Effector memory CD8-positive, alpha-beta T cell (primary cell): ENCODE measurements at regions not wholly inside any gene's neighbourhood (a gene's known extent, or its start where the extent isn't known, plus 50 kb on each side); places are given as distances from the start of the nearest gene placed in this dataset.

Source experiments
- ATAC-seq: fragments of 150-1000 bp; cut with Tn5 transposase; replicated peaks from 2 replicates; pipeline ENCODE4 v1.10.0; 2021; ENCODE audit warnings: mild to moderate bottlenecking, moderate library complexity
- DNase-seq, 3 experiments: peaks; one replicate each; pipeline ENCODE4 v3.0.0; 2021
- H3K27ac Mint-ChIP-seq, 2 donors: one replicate each; pipeline ENCODE4 v1.8.0; 2022; ENCODE audit warnings: mild to moderate bottlenecking in 2 of 2, mixed read lengths in 2 of 2, moderate library complexity in 2 of 2
- H3K27me3 Mint-ChIP-seq, 2 donors: one replicate each; pipeline ENCODE4 v1.8.0; 2022; ENCODE audit warnings: mixed read lengths in 2 of 2
- H3K36me3 Mint-ChIP-seq: one replicate; pipeline ENCODE4 v1.8.0; 2022; ENCODE audit warnings: mild to moderate bottlenecking, moderate library complexity, mixed read lengths; ENCODE audit not compliant: insufficient read depth
- H3K4me1 Mint-ChIP-seq, 2 donors: one replicate each; pipeline ENCODE4 v1.8.0; 2022; ENCODE audit warnings: low read depth in 2 of 2, mixed read lengths in 2 of 2
- H3K4me3 Mint-ChIP-seq, 2 donors: one replicate each; pipeline ENCODE4 v1.8.0; 2022; ENCODE audit warnings: mild to moderate bottlenecking in 2 of 2, mixed read lengths in 2 of 2, moderate library complexity in 2 of 2
- H3K9me3 Mint-ChIP-seq, 2 donors: one replicate each; pipeline ENCODE4 v1.8.0; 2022; ENCODE audit warnings: mixed read lengths in 2 of 2

DNA sequence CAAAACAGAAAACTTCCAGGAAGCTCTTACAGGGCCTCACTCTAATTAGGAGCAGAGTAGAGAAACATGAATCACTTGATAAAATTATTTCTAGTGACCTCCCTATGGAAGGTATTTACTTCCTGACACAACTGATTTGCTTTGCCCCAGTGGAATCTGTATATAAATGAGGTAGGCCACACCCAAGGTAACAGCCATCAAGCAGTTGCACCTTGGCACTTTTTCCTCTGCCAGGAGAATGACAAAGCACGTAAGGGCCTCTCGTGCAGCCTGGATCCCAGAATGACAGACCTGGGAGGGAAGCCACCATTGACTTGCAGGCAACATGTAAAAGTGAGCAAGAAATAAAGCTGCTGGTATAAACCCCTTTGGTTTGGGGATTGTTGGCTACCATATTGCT, 620.0 kb upstream of the SLC39A10 start:
- H3K27me3 Mint-ChIP-seq = no peaks in the 10 kb centered on the region
- DNase-seq (no peak), ATAC-seq (no peak)
- H3K36me3 Mint-ChIP-seq = no peaks in the 10 kb centered on the region
- no peak overlapping the region for H3K27ac Mint-ChIP-seq
- no peaks in the 10 kb centered on the region for H3K4me1 Mint-ChIP-seq
- no peak overlapping the region for H3K4me3 Mint-ChIP-seq
- no peaks in the 10 kb centered on the region for H3K9me3 Mint-ChIP-seq

DNA sequence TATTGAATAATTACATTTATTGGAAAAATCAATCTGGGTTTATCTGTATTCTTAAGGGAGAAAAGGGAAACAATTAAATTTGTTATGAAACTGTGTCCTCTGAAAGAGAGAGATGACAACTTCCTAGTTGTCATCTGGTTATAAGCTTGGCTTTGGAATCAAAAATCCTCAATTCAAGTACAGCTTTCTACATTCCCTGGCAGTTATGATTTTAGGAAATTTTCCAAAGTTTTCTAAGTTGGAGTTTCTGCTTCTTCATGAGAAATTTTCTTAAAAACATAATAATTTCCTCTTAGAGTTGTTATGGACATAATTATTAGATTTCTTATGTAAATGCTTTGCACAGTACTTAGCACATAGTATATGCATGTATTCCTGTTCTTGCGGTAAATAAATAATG, 625.6 kb upstream of the SLC39A10 start:
- ATAC-seq = no peak
- no peaks in the 10 kb centered on the region for H3K4me1 Mint-ChIP-seq
- H3K27me3 Mint-ChIP-seq = peaks cover 6 to 11% of the 10 kb centered on the region in 2 donors
- DNase-seq = no peak
- H3K9me3 Mint-ChIP-seq = no peaks in the 10 kb centered on the region
- no peaks in the 10 kb centered on the region for H3K36me3 Mint-ChIP-seq
- no peak overlapping the region for H3K4me3 Mint-ChIP-seq
- no peak overlapping the region for H3K27ac Mint-ChIP-seq

DNA sequence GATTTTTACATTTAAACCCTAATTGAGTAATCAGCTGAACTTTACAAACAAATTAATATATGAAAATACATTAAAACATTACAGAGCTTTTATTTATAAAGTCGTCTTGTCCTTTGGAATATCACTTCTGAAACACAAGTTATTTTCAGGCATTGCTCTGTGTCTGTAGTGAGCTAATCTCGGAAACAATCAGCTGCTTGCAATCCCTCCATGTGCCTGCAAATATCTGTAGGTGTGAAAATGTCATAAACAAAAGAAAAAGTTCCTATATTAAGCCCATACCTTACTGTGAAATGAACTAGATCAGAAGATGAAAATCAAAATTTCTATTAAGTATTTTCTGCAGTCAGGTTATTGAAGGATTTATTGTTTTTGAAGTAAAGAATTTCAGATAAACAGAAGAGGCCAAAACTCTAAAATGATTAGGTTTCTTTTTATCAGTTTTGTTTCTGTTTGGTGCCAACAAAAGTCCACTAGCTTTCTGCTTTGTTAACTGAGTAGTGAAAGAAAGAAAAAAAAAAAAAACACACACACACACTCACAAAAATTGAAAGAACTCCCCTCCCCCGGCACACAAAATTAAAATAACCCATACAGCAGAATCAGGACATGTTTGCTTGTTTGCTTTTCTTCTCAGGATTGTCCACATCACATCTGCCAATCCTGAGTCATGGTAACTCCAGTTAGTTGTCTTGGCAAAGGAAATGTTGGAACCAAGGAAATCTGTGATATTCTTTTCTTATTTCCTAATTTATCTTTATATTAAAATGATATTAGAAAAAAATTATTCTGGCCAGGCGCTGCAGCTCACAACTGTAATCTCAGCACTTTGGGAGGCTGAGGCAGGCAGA, 627.0 kb upstream of the SLC39A10 start:
- no peaks in the 10 kb centered on the region for H3K36me3 Mint-ChIP-seq
- peaks cover 6 to 11% of the 10 kb centered on the region in 2 donors for H3K27me3 Mint-ChIP-seq
- no peaks in the 10 kb centered on the region for H3K9me3 Mint-ChIP-seq
- H3K4me1 Mint-ChIP-seq = no peaks in the 10 kb centered on the region
- H3K4me3 Mint-ChIP-seq = no peak overlapping the region
- ATAC-seq (no peak), DNase-seq (no peak)
- H3K27ac Mint-ChIP-seq = no peak overlapping the region

DNA sequence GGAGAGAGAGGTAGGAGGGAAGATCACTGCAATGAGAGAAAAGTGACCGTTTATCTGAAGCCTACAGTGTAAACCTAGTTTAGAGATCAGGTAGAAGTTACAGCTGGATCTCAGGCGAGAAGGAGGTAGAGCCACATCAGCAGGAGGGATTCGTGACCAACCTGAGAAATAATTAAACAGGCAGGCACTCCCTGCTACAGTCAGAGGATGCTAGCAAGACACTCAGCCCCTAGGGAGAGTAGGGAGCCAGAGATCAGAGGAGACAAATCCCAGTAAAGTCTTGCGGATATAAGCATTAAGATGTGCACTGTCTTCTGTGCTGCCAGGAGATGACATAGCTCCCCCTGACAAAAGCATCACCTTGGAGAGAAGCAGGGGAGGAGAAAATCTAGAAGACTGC, 629.1 kb upstream of the SLC39A10 start:
- ATAC-seq = no peak
- H3K36me3 Mint-ChIP-seq = no peaks in the 10 kb centered on the region
- no peaks in the 10 kb centered on the region for H3K4me1 Mint-ChIP-seq

DNA sequence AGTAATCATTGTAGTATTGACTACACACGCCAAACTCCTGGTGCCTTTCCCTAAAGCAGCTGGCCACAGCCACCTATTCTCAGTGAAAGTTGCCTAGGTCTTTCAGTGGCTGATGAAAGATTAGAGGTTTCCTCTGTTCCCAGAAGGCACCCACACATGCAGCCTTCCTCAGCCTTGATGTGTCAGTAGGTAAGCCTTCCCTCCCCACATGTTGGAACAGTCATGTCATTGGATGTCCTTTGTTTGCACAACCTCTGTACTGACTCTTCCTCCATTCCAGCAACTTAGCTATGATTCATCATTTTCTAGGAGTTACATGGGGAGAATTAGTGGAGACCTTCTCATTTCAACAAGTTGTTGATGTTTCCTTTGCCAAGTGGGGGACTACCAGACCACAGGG, 630.8 kb upstream of the SLC39A10 start:
- peaks cover 6 to 11% of the 10 kb centered on the region in 2 donors for H3K27me3 Mint-ChIP-seq
- no peak overlapping the region for H3K4me3 Mint-ChIP-seq
- no peaks in the 10 kb centered on the region for H3K9me3 Mint-ChIP-seq
- ATAC-seq = no peak
- DNase-seq = no peak
- H3K36me3 Mint-ChIP-seq = no peaks in the 10 kb centered on the region
- H3K27ac Mint-ChIP-seq = no peak overlapping the region
- no peaks in the 10 kb centered on the region for H3K4me1 Mint-ChIP-seq

More for the DNA sequence above, 629.1 kb upstream of the SLC39A10 start:
- H3K9me3 Mint-ChIP-seq = no peaks in the 10 kb centered on the region
- H3K4me3 Mint-ChIP-seq = no peak overlapping the region
- no peak overlapping the region for H3K27ac Mint-ChIP-seq
- no peak for DNase-seq
- peaks cover 6 to 11% of the 10 kb centered on the region in 2 donors for H3K27me3 Mint-ChIP-seq

DNA sequence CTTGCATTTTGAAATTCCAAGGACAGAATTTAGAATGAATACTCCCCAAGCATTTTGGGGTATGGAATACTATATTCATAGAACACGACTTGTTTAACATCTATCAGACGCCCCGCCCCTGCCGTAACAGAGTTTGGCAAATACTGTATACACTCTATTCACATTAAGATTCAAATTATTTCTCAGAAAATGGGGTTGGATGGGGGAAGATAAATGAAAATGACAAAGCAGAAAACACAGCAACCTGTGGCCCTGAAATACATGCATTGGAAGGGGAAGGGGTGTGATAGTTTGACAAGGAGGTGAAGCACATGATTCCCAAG, 634.6 kb upstream of the SLC39A10 start:
- Mint-ChIP-seq H3K4me1 (no peaks in the 10 kb centered on the region), H3K27ac (no peak overlapping the region), H3K4me3 (no peak overlapping the region), H3K27me3 (peaks cover 2% of the 10 kb centered on the region in 2 donors), H3K36me3 (no peaks in the 10 kb centered on the region), H3K9me3 (no peaks in the 10 kb centered on the region)
- DNase-seq (no peak), ATAC-seq (no peak)

DNA sequence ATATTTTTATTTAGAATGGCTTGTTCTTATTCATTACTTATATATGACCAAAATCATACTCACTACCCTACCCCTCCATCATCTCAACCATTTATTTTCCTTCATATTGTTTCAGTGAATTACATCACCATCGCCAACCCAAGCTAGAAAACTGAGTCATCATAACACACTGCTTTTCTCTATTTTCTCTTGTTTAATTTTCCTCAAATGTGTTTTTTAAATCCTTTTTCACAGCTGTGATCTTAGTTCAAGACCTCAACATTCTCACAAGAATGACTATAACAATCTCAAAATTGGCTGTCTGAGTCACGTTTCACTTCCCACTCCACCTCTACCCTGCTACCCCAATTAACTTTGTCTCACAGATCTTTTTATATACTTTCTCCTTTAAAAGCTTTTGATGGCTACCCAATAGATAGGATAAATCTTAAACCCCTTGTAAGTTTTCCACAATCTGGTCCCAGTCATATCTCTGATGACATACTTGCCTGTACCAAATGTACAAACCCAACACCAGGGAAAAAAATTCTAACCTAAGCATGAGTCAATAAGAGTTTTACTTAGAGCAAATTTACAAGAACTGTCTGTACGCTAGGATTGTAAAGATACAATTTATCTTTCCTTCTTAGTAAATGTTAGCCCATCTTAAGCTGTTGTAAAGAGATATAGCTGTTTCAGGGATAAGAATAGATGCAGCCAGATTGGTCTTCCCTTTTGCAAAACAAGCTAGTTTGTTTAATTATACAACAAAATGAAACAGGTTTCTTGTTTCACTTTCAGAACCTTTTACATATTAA, 635.1 kb upstream of the SLC39A10 start:
- DNase-seq (no peak), ATAC-seq (no peak)
- no peaks in the 10 kb centered on the region for H3K4me1 Mint-ChIP-seq
- no peak overlapping the region for H3K4me3 Mint-ChIP-seq
- no peaks in the 10 kb centered on the region for H3K36me3 Mint-ChIP-seq
- H3K27me3 Mint-ChIP-seq = no peaks in the 10 kb centered on the region
- H3K9me3 Mint-ChIP-seq = no peaks in the 10 kb centered on the region
- no peak overlapping the region for H3K27ac Mint-ChIP-seq

DNA sequence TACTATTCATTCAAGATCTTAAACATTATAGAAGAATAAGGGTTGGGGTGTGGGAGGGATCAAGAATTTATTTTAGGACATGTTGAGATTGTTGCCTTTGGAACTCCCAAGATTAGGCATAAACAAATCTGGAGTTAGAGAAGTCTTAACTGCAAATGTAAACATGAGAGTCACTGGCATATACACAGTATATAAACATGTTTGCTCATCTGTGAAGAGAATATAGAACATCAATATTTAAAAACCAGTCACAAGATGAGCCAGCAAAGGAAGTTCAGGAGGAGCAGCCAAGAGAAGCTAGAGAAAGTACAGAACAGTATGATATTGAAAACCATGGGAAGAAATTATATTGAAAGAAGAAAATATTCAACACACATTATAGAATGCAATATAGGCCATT, 638.6 kb upstream of the SLC39A10 start:
- ATAC-seq = no peak
- DNase-seq = no peak
- Mint-ChIP-seq H3K27ac (no peak overlapping the region), H3K4me1 (no peaks in the 10 kb centered on the region), H3K36me3 (peaks cover 3% of the 10 kb centered on the region), H3K9me3 (no peaks in the 10 kb centered on the region), H3K4me3 (no peak overlapping the region), H3K27me3 (no peaks in the 10 kb centered on the region)

DNA sequence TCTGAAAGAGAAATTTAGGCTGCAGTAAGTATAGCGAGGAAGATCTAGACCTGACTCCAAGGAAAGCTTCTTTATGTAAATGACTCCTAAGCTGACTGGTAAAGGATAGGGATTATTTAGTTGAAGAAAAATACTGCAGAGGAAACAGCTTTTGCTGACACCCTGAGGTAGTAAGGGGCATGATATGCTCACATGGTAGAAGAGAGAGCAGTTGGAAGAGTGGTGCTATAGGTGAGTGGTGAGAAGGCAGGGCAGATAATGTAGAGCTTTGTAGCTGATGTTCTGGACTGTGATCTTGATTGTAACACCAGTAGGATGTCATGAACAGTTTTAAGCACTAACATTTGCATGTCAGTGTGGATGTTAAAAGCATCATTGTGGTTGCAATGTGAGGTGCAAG, 639.1 kb upstream of the SLC39A10 start:
- Mint-ChIP-seq H3K9me3 (no peaks in the 10 kb centered on the region), H3K4me1 (no peaks in the 10 kb centered on the region), H3K27ac (no peak overlapping the region), H3K27me3 (no peaks in the 10 kb centered on the region), H3K4me3 (no peak overlapping the region), H3K36me3 (peaks cover 3% of the 10 kb centered on the region)
- no peak for ATAC-seq
- DNase-seq = no peak

DNA sequence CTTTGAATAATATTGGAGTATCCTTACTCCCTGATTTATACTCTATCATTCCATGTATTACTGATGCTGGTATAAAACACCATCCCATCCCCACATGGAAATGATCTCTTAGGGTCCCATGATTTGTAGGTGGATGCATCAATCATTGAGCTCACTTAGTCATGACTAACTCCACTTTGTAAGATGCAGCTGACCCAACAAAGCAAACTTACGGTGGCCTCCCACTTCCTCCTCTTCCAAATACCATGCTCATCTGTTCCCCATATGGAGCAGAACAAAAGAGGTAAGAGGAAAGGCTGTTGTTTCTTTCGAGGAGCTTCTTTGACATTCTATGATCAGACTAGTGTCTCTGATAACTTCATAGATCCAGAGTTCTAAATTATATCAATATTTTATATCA, 640.2 kb upstream of the SLC39A10 start:
- no peak overlapping the region for H3K4me3 Mint-ChIP-seq
- ATAC-seq = no peak
- no peak overlapping the region for H3K27ac Mint-ChIP-seq
- no peaks in the 10 kb centered on the region for H3K9me3 Mint-ChIP-seq
- no peaks in the 10 kb centered on the region for H3K27me3 Mint-ChIP-seq
- DNase-seq = no peak
- peaks cover 3% of the 10 kb centered on the region for H3K36me3 Mint-ChIP-seq
- no peaks in the 10 kb centered on the region for H3K4me1 Mint-ChIP-seq

DNA sequence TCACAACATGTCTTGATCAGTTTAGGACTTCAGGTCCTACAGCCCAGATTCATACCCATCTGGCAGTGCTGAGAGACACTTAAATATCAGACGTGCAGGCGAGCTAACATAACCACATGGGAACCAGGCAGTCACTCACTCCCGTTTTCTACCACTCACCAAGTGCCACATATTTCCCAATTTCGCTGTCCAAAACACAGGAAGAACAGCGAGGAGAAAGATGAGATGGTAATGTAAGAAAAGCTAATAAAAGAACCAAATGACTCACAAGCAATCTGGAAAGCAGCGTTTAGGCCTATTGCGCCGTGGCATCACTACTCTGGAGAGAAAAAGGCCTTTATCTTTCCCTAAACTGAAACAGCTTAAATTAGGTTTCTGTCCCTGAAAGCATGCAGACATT, 647.8 kb upstream of the SLC39A10 start:
- H3K27ac Mint-ChIP-seq = no peak overlapping the region
- no peak for DNase-seq
- no peaks in the 10 kb centered on the region for H3K4me1 Mint-ChIP-seq

DNA sequence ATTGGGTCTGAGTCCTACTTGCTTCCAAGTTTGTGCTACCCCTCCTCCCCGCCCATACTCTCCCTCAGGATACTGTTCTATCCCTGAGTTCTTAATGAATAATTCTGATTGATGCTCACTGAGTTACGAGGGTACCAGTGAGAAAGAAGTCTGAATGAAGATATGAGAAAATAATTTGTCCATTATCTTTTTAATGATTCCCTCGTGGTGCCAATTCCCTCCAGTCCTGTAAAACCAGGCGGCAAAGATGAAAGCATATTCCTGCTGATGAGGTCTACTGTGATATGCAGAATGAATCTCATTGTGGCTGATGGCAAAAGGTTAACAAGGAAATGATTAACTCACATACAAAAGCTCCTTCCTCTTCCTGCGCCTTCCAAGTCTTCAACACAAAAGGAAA, 650.2 kb upstream of the SLC39A10 start:
- Mint-ChIP-seq H3K4me1 (no peaks in the 10 kb centered on the region), H3K36me3 (no peaks in the 10 kb centered on the region), H3K4me3 (no peak overlapping the region), H3K27ac (no peak overlapping the region), H3K9me3 (no peaks in the 10 kb centered on the region), H3K27me3 (no peaks in the 10 kb centered on the region)
- ATAC-seq (no peak), DNase-seq (no peak)

More for the DNA sequence above, 647.8 kb upstream of the SLC39A10 start:
- Mint-ChIP-seq H3K4me3 (no peak overlapping the region), H3K27me3 (no peaks in the 10 kb centered on the region), H3K9me3 (no peaks in the 10 kb centered on the region), H3K36me3 (no peaks in the 10 kb centered on the region)
- ATAC-seq = no peak

DNA sequence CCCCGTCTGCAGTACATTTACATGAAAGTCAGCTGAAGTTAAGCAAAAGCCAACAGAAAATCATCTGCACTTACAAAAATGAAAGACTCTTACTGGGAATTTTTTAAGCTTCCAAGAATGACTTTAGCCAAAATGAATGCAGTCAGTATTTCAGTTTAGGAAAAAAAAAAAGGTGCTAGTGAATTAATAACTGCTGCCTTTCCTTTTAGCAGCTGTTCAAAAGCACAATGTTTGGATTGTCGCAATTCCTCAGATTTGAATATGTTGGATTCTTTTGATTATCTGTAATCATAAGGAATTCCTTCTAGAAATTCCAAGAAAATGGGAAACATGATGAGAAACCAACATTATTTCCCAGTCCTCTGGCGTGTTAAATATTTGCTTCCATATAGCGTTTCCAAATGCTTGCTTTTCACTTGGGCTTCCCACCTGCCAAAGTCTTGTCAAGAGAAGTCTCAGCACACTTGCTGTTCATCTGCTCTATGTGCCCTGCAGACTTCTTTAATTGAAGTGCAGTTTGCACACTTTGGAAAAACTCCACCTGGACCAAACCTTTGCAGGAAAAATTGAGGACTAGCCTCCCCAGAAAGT, 653.0 kb upstream of the SLC39A10 start:
- H3K27ac Mint-ChIP-seq = no peak overlapping the region

DNA sequence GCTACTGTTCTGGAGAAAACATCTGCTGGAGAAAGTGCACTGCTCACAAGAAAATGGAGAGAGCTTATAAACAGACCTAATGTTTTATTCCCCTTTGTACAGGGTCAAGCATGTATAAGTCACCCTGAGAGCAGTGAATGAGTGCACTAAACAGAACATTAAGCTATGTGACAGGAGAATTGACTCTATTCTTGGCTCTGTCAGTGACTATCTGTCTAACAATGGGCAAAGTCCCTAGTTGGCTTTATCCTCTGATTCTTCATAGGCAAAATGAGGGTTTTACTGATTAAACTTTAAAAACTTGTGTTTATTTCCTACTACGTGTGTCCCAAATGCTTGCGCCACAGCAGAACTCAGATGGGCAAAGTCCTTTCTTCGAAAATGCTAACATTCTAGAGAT, 655.1 kb upstream of the SLC39A10 start:
- Mint-ChIP-seq H3K9me3 (no peaks in the 10 kb centered on the region), H3K27ac (no peak overlapping the region), H3K4me3 (no peak overlapping the region), H3K27me3 (no peaks in the 10 kb centered on the region), H3K4me1 (no peaks in the 10 kb centered on the region), H3K36me3 (no peaks in the 10 kb centered on the region)
- ATAC-seq = no peak
- no peak for DNase-seq

More for the DNA sequence above, 653.0 kb upstream of the SLC39A10 start:
- Mint-ChIP-seq H3K4me1 (no peaks in the 10 kb centered on the region), H3K4me3 (no peak overlapping the region), H3K27me3 (no peaks in the 10 kb centered on the region), H3K9me3 (no peaks in the 10 kb centered on the region), H3K36me3 (no peaks in the 10 kb centered on the region)
- DNase-seq = no peak
- no peak for ATAC-seq
